ENCODE measurements at regions not wholly inside any gene's neighbourhood (a gene's known extent, or its start where the extent isn't known, plus 50 kb on each side); places are given as distances from the start of the nearest gene placed in this dataset.

DNA sequence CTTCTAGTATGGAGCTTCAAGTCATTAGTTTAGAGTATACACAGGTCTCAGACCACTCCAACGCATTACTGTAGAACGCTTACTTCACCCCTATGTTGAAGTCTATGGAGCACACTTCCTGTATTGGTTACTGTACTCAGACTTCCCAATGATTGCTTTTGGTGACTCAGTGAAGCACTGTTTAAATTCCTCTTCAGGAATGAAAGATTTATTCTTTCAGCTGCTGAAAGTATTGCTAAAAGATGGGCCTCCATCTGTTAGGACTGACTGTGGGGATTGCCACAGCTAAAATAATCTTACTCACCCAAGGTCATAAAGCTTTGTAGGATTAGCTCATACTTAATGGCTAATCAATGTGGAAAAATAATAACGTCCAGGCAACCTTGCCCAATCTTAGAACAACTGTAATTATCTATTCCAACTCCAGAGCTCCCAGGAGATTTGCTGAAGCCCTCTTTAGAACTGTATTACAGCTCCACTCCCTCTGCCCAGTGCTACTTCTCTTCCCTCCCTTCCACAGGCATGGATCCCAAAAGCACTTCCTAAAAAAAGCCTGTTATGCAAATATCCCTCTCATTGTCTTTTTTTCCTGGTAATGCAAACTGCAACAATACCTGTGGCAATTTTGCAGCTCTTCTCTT, 281.9 kb upstream of the HS3ST1 start:
- TF ChIP-seq EP300 (IDR thresholded peaks at IDR 0.05), result no peak
- TF ChIP-seq, protein P1, sequence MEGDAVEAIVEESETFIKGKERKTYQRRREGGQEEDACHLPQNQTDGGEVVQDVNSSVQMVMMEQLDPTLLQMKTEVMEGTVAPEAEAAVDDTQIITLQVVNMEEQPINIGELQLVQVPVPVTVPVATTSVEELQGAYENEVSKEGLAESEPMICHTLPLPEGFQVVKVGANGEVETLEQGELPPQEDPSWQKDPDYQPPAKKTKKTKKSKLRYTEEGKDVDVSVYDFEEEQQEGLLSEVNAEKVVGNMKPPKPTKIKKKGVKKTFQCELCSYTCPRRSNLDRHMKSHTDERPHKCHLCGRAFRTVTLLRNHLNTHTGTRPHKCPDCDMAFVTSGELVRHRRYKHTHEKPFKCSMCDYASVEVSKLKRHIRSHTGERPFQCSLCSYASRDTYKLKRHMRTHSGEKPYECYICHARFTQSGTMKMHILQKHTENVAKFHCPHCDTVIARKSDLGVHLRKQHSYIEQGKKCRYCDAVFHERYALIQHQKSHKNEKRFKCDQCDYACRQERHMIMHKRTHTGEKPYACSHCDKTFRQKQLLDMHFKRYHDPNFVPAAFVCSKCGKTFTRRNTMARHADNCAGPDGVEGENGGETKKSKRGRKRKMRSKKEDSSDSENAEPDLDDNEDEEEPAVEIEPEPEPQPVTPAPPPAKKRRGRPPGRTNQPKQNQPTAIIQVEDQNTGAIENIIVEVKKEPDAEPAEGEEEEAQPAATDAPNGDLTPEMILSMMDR (IDR thresholded peaks at IDR 0.05), result no peak
- TF ChIP-seq POLR2A (IDR thresholded peaks at IDR 0.05), result no peak
- no peak for TF ChIP-seq POLR2AphosphoS5 (IDR thresholded peaks at IDR 0.05)

Data from sigmoid colon (tissue), 4 donors.